ENCODE measurements at regions not wholly inside any gene's neighbourhood (a gene's known extent, or its start where the extent isn't known, plus 50 kb on each side); places are given as distances from the start of the nearest gene placed in this dataset.

DNA sequence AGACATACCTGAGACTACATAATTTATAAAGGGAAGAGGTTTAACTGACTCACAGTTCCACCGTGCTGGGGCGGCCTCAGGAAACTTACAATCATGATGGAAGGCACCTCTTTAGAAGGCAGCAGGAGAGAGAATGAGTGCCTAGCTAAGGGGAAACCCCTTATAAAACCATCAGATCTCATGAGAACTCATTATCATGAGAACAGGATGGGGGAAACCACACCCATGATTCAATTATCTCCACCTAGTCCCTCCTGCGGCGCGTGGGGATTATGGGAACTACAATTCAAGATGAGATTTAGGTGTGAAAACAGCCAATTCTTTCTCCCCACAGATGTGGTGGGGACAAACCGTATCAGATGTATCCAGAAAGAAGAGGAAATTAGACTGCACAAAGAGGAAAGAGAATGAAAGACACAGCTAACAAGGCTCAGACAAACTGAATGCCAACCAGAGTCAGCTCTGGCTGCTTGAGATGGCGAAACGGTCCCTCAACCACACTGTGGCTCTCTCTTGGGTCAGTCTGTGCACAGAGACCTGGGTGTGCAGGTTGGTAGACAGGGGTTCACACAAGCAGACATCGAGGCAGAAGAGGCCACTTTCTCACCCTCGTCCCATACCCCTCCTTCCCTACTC is 375.6 kb downstream of the SFMBT2 start:
- TF ChIP-seq RAD21 (IDR thresholded peaks at IDR 0.05; ENCODE audit: low read depth) (no peak), TCF12 (IDR thresholded peaks at IDR 0.05; ENCODE audit: low read depth) (no peak), TEAD4 (IDR thresholded peaks at IDR 0.05) (no peak), FOXM1 (IDR thresholded peaks at IDR 0.05; ENCODE audit: borderline replicate concordance, low read depth) (no peak), ZBTB7A (IDR thresholded peaks at IDR 0.05; ENCODE audit: low read depth) (no peak), TAF1 (IDR thresholded peaks at IDR 0.05; ENCODE audit: low read depth) (no peak)
- TF ChIP-seq, protein P1, sequence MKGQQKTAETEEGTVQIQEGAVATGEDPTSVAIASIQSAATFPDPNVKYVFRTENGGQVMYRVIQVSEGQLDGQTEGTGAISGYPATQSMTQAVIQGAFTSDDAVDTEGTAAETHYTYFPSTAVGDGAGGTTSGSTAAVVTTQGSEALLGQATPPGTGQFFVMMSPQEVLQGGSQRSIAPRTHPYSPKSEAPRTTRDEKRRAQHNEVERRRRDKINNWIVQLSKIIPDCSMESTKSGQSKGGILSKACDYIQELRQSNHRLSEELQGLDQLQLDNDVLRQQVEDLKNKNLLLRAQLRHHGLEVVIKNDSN (IDR thresholded peaks at IDR 0.05) = no peak

DNA sequence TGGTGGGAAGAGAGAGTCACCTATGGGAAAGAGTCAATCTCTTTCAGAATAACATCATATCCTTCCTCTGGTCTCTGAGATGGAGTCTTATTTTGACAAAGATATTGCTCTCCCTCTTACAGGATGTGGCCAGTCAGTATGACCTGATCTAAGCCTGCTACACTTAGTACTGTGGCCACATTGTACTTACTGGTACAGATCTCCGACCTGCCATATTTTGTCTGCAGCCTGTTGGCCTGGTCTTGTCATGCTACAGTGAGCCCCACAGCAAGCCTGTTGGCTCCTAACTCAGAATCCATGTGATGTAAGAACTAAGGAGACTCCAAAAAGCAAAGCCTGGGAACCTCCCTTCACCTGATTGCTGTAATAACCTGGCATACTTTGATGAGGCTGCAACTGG is 377.8 kb downstream of the SFMBT2 start:
- TF ChIP-seq RAD21 (IDR thresholded peaks at IDR 0.05; ENCODE audit: low read depth) = no peak
- TF ChIP-seq EGR1 (IDR thresholded peaks at IDR 0.05) = no peak
- TF ChIP-seq FOXM1 (IDR thresholded peaks at IDR 0.05; ENCODE audit: borderline replicate concordance, low read depth) = no peak
- TF ChIP-seq CREB1 (IDR thresholded peaks at IDR 0.05; ENCODE audit: low read depth) = no peak
- TF ChIP-seq YY1 (IDR thresholded peaks at IDR 0.05; ENCODE audit: low read depth) = no peak
- TF ChIP-seq TAF1 (IDR thresholded peaks at IDR 0.05; ENCODE audit: low read depth) = no peak
- TF ChIP-seq CEBPB (IDR thresholded peaks at IDR 0.05) = no peak
- no peak for TF ChIP-seq ZBTB7A (IDR thresholded peaks at IDR 0.05; ENCODE audit: low read depth)

GRCh38 chr10:7030134-7030855 is 380.5 kb downstream of the SFMBT2 start:
- TF ChIP-seq TAF1 (IDR thresholded peaks at IDR 0.05; ENCODE audit: low read depth) = no peak
- TF ChIP-seq FOXM1 (IDR thresholded peaks at IDR 0.05; ENCODE audit: borderline replicate concordance, low read depth) = no peak
- TF ChIP-seq REST (IDR thresholded peaks at IDR 0.05; ENCODE audit: low read depth) = no peak

GRCh38 chr10:7029672-7030071 is 381.2 kb downstream of the SFMBT2 start:
- TF ChIP-seq NFIC (IDR thresholded peaks at IDR 0.05) (no peak), MAX (IDR thresholded peaks at IDR 0.05) (no peak), ZBTB7A (IDR thresholded peaks at IDR 0.05; ENCODE audit: low read depth) (no peak), TEAD4 (IDR thresholded peaks at IDR 0.05) (no peak), RAD21 (IDR thresholded peaks at IDR 0.05; ENCODE audit: low read depth) (no peak), YY1 (IDR thresholded peaks at IDR 0.05; ENCODE audit: low read depth) (no peak), TAF1 (IDR thresholded peaks at IDR 0.05; ENCODE audit: low read depth) (no peak)

DNA sequence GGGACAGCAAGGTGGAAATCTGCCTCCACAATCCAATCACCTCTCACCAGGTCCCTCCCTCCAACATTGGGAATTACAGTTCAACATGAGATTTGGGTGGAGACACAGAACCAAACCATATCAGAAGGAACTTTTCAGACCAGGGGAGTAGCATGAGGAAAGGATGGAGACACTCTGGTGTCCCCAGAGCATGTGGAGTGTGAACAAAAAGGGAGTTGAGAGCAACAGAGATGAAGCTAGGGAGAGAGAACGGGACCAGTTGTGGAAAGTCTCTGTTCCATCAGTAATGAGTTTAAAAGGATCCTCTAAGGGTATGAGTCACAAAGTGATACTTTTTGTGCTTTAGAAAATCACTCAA is 382.0 kb downstream of the SFMBT2 start:
- TF ChIP-seq MAX (IDR thresholded peaks at IDR 0.05) = no peak
- no peak for TF ChIP-seq FOXM1 (IDR thresholded peaks at IDR 0.05; ENCODE audit: borderline replicate concordance, low read depth)
- TF ChIP-seq CEBPB (IDR thresholded peaks at IDR 0.05) = no peak
- TF ChIP-seq CREB1 (IDR thresholded peaks at IDR 0.05; ENCODE audit: low read depth) = no peak
- no peak for TF ChIP-seq TCF12 (IDR thresholded peaks at IDR 0.05; ENCODE audit: low read depth)

DNA sequence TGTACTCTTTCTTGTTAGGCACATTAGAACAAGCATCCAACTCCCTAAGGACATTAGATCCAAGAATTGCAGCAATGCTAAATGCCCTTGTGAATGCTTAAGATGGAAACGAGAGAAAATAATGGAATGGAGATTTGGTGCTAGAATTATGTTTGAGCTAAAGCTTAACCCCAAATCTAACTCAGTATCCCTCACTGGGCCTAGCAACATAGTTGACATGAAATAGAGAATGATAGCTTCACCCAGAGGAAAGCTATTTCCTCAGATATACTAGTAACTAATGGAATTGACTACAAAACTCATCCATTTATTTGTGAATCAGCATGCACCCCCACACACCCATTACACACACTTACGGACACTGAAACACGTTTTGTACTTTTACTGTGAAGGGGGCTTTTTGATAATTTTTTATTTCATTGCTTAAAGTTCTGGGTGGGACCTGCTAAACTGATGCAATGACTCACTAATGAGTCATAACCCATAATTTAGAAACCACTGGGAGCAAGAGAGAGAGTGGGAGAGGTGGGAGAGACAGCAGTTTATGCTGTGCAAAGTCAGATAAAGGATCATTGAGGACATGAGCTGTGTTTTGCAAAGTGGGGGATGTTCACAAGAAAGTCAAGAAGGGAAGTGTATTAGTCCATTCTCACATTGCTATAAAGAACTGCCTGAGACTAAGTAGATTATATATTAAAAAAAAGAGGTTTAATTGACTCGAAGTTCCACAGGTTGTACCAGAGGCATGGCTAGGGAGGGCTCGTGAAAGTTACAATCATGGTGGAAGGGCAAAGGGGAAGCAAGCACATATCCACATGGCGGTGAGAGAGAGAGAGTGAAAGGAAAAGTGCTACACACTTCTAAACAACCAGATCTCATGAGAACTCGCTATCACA is 382.7 kb downstream of the SFMBT2 start:
- TF ChIP-seq REST (IDR thresholded peaks at IDR 0.05; ENCODE audit: low read depth) (no peak), FOXM1 (IDR thresholded peaks at IDR 0.05; ENCODE audit: borderline replicate concordance, low read depth) (no peak)

Measured in Ishikawa (cell line).